Endometrial microvascular endothelial cells (primary cell): ENCODE measurements at regions not wholly inside any gene's neighbourhood (a gene's known extent, or its start where the extent isn't known, plus 50 kb on each side); places are given as distances from the start of the nearest gene placed in this dataset.

Experiments used
- in situ Hi-C: cut with HindIII; loops from 2 replicates; pipeline ENCODE4 v1.10.0; 2017; ENCODE audit warnings: low sequenced_read_pairs, low pct_unique_long_range_greater_than_20kb; ENCODE audit errors: inconsistent ontology term

DNA sequence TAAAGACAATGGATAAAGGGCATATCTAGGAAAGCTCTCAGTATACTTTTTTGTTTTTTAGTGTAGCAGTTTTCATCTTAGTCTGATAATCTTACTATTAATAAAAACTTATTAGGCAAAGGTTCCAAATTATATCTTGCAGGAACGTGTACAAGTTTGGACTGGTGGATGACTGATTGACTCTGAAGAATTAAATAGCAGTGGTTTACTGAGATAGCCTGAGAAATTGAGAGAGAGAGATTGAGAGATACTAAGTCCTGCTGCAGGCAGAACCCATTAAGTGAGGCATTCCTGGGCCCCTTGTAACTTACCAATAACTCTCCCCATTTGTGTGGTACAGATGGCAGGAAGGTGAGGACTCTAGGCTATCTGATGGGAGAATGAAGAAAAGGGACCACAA is 80.2 kb upstream of the SLC38A2 start:
- in situ Hi-C loops: no loop called here

DNA sequence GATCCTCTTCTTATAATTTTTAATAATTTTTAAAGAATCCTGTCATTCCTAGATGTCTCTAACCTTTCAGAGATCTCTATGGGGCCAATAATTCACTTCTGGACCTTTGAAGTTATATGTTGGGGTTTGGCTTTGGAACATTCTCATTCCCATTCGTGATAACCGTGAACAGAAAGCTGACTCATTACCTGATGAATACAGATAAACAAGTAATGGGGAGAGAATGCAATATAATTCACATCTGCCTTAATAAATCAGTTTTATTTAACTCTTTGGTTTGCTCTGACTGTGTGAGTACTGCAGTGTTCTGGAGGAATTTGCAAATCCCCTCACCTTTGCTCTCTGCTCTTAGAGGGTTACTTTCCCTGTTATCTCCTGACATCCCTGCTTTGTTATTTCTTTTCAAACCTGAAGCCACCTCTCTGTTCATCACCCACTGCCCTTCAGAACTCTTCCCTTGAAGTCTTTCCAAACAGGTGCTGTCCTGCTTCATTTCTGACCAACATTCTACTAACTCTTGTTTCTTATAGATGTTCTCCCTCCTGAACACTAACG is 79.6 kb upstream of the SLC38A2 start:
- in situ Hi-C loops: no loop called here

DNA sequence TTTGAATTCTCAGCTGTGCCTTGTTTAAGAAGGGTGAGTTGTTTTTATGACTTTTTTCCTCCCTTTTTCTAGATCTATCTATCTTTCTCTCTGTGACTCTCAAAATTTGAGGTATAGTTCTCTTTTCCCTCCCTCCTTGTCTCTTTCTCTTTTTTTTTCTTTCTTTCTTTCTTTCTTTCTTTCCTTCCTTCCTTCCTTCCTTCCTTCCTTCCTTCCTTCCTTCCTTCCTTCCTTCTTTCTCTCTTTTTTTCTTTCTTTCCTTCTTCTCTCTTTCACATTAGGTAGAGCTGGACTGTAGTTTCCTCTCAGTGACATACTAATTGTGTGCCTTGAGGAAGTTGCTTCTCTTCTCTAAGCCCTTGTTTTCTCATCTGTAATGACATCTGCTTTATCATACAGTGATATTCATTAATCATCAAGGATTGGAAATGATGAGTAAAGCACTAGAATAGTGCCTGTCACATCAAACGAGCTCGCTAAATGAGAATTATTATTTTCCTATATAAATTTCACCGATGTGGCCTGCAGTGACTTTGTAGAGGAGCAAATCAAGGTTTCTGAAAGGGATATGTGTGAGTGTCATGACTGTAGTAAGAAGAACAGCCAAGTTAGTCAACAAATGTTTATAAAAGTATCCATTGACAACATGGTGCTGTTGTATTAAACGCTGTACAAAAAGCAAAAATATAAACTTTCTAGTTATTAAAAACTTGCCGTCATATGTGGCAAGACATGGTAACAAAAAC is 78.9 kb upstream of the SLC38A2 start:
- in situ Hi-C loops: no loop called here

DNA sequence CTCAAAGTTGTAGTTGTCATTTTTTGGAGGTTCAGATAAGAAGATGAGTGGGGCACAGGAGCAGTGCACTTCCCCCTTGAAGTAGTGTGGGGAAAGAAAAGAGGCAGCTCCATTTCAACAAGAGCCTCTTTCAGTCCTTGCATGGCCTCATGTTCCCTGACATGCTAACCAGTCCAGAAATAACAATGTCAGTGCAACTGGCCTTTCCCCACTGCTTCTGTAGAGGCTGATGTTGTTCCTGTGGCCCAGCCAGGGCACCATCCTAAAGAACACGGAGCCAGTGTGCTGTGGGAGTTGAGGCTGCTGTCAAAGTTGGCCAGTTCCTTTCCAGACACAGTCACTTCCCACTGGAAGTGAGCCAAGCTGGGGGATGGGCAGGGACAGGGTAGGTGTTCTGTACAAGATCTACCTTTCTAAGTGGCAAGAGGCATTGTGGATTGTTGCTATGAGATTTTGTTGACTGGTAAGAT is 77.7 kb upstream of the SLC38A2 start:
- in situ Hi-C loops: no loop called here

DNA sequence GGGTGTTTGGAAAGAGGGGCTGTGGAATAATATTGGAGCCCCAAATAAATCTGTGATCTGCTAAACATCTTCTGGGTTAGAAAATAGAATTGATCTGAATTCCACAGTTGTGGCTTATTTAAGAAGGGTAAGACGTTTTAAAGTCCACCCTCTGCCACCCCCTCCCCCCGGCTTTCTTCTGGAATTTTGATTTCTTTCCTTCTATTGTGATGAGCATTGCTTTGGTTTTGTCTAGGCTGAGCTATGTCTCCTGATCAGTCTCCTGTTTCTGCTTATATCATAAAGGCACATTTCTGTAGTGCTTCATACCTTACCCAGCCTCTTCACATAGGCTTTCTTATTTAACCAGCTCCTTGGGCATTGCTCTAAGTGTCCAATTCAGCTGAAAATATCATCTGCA is 77.3 kb upstream of the SLC38A2 start:
- in situ Hi-C loops: no loop called here

DNA sequence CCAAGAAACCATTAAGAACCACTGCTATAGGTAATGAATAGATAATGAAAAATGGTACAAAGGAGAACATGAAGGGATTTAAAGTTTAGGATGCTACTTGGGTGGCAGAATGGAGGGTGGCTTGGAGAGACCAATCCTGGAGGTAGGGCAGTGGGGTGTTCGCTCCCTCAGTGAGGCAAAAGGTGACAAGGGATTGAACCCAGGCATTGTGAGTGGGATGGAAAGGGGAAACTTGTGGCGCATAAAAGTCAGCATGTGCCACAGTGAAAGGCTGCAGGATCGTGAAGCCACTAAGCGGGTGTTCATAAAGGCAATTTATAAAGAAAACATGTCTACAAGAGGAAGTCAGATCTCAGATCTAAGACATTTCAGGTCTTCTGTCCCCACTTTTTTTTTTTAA is 76.7 kb upstream of the SLC38A2 start:
- in situ Hi-C loops: no loop called here

DNA sequence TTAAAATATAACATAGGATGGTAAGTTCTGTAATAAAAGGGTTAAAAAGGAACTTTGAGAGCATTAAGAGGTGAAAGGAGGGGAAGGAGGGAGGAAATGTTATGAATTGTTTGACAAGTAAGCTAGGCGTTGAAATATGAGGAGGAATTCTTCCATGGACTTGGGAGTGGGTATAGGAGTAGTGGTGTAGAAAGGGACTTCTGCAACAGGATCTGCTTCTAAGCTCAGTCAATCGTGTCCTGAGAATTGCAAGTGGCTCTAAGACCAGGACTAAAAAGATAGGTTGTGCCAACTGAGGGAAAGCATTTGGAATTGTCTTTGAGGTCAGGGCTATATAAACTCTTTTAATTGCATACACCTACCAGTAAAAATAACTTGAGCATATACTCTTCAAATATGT is 74.1 kb upstream of the SLC38A2 start:
- in situ Hi-C loops: no loop called here

DNA sequence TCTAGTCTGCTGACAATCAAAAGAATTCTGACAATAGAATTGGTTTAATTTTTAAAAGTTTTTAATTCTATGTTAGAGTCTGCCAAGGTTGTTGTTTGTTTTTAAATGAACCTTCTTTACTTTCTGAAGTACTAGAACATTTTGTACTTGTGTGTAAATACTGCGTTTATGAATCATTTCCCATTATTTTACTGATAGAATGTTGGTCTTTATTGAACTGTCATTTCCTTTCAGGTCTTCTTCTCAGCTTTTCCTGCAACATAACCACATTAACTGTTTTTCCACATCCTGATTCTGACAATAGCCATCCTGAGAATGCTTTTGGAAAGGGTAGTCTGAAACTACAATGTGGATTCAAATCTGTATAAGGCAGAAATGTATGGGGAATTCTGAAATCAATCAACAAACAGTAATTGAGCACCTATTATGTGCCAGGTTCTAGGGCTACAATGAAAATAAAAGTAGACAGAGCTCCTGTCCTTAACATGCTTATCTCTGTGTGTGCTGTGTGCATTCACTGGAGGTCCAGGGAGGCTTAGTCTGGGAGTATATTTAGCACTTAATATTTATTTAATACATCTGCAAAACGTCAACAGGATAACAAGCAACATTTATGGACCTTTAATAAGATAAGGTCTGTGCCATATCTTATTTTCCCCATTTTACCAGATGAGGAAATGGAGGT is 73.1 kb upstream of the SLC38A2 start:
- in situ Hi-C loops: no loop called here

DNA sequence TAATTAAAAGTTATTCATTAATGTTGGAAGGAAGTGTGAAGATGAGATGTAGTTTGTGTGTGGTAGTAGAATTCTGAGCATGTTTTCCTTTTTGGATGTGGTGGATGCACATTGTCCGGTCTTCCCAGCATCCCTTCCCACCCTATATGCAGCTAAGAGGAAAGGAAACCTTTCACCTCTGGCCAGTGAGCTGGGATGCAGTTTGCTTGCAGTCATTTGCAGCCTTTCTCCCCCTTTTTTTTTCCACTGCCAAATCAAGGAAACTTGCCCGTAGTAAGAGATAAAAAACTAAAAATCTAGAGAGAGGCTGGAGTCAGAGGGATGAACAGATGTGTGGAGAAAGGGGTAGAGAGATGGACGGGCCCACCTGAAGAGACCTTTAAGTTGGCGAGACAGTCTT is 72.5 kb upstream of the SLC38A2 start:
- in situ Hi-C loops: no loop called here

DNA sequence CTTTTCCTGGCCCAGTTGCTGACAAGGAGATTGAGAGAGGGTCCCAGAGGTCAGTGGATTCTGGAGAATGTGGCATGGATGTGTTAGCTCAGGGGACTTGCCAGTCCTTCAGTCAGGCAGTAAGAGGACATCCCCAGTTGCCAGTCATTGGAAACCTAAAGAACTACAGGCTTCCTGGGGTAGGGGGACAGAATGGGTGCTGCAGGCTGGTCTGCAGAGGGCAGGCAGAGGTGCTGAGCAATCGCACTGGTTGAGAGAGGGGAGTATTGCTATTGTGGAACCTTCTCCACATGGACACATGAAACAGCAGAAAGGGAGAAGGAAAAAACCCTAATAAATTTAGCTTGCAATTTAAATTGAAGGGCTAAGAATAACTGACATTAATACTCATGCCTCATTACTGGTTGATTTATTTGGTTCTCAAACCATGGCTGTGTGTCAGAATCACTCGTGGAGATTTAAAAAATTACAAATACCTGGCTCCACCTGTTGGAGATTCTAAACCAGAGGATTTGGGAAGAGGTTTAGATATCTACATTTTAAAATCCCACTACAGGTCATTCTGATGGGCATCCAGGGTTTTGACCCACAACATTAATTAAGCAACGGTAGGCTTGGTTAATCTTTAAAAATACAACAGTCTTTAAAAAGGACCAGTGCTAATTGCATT is 71.2 kb upstream of the SLC38A2 start:
- in situ Hi-C loops: no loop called here

DNA sequence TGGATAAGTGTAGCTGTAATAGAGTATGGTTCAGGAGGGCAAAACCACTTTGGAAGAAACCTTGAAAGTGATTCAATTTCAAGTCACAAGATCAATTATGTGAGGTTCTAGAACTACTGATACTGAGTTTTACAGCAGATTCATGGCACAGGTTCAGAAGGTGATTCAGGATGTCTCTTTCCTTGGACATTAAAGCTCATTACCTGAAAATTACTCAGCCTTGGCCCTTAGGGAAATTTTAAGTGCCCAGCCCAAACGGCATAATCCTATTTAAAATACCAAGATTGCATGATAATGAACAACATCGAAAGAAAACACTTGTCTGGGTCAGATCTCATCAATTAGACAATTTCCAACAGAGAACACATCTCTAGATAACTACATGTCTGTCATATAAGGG is 70.2 kb upstream of the SLC38A2 start:
- in situ Hi-C loops: no loop called here

DNA sequence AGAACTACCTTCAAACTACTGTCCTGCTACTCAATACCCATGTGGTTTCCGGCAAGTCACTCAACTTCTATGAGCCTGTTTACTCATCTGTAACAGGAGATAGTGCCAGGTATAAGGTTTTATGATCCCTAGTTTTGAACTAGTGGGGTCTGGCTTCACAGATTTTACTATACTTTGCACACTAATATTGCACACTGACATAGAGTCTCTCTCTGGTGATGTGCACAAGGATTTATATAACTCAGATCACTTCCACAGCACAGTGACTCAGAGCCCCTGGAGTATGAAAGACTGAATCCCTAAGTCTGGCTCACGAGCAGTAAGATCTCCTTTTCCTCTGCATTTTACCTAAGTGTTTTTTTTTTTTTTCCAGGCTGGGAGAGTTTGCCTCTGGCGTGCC is 69.7 kb upstream of the SLC38A2 start:
- in situ Hi-C loops: no loop called here

DNA sequence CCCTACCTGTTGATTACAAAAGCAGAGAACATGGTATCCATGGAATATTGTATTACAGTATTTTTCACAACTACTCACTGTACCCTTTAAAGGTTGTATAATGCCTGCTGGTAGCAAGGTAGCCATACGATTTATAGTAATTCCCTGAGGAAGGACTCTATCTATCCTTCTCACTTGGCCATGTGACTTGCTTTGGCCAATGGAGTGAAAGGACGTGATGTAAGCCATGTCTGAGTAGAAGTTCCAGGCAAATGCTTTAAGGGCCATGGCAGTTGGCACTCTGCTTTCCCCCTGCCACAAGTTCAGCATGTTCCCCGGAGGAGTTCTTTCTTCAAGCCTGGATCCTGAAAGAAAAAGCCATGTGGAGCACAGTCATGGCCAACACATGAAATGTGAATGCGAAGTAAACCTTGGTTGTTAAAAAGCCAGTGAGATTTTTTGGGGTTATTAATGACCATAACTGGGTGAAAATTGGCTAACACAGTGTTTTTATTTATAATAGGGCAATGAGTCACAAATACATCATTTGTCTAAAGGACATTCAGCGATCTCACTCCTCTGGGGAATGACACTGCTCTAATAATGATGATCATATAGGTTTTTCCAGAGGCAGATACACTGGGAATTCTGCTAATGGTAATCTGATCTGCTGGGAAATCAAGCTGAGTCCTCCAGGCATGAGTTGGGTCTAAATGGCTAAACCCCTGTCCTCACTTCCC is 67.4 kb upstream of the SLC38A2 start:
- in situ Hi-C loops: loop anchor here (10.0 kb wide), 1 partner anchor 75 kb away; no protein-coding TSS in a partner anchor

DNA sequence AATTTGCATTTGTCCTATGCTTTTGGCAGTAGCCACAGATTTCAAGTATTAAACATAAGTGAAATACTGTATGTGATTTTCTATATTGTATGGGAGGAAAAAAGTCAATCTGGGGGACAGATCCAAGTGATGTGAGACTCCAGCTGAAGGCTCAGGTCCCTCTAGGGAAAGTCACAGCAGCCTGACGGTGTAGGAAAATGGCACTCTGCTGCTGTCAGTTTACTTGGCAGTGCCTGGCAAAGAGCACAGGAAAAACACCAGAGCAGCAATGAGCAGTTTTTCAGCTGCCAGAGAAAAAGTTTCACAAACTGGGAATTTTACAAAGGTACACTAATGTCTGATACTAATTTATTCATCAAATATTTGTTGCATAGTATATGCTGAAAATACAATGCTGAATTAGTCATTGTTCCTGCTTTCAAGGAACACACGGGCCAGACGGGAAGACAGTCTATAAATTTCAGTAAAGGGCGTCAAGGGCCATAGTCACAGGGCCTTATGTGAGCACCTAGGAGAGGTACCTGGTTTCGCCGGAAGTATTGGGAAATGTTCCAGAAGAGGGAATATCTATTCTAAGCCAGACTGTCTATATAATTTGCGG is 66.2 kb upstream of the SLC38A2 start:
- in situ Hi-C loops: loop anchor here (10.0 kb wide), 1 partner anchor 74 kb away; no protein-coding TSS in a partner anchor

DNA sequence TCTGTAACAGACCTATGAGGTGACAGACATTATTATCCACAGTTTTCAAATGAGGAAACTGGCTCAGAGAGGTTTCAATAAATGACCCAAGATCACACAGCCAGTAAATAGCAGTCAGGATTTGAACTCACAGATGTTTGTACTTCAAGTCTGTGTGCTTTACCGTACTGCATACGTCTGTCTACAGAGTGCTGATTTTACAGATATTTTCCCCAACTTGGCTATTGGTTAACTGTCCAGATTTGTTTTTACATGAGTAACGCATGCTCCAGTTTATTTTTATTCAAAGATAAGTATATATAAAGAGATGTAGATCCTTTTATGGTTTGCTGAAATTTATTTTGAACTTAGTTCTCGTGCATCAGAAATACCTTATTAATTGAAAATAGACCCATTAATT is 65.7 kb upstream of the SLC38A2 start:
- in situ Hi-C loops: loop anchor here (10.0 kb wide), 1 partner anchor 73 kb away; no protein-coding TSS in a partner anchor

DNA sequence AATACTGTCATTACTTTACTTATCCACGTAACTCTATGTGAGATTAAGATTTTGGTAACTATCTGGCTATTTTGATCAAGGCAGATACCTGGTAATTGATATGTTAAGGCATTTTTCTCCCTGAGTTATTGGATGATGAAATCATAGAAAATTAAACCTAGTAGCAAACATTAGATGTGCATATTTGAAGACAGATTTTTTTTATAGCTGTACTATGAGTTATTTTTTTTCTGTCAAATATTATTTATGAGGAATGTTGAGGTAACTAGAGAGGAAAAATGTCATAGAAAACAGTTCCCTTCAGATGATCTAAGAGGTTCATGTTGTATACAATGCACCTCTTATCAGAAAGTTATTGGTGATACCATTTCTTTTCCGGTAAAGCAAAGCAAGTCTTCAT is 64.9 kb upstream of the SLC38A2 start:
- in situ Hi-C loops: loop anchor here (10.0 kb wide), 1 partner anchor 73 kb away; no protein-coding TSS in a partner anchor

DNA sequence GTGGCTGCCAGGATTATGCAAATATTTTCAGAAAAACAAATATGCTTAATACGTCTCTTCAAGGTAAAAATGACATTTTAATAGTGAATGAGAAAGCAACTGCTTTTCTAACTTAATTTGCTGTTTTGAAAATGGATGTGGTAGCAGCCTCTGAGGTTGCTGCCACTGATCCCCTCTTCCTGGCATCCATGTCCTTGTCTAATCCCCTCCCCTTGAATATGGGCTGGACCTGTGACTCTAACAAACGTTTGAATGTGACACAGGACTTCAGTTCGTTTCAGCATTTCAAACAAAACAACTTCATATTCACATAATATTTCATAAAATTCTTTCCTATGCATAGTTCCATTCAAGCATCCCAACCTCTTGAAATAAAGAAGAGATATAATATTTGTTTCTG is 64.2 kb upstream of the SLC38A2 start:
- in situ Hi-C loops: loop anchor here (10.0 kb wide), 1 partner anchor 72 kb away; no protein-coding TSS in a partner anchor

DNA sequence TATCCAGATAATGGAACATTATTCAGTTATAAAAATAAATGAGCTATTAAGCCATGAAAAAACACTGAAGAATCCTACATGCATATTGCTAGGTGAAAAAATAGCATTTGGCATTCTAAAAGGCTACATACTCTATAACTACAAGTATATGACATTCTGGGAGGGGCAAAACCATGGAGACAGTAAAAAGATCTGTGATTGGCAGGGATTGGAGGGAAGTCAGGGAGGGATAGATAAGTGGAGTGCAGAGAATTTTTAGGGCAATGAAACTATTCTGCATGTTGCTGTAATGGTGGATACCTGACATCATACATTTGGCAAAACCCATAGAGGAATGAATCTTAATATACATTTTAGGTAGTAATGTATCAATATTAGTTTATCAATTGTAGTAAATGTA is 63.1 kb upstream of the SLC38A2 start:
- in situ Hi-C loops: loop anchor here (10.0 kb wide), 1 partner anchor 71 kb away; no protein-coding TSS in a partner anchor
